SK-N-SH treated with all-trans-retinoic acid at 6 μM for 48 hours (cell line): ENCODE measurements at regions not wholly inside any gene's neighbourhood (a gene's known extent, or its start where the extent isn't known, plus 50 kb on each side); places are given as distances from the start of the nearest gene placed in this dataset.

Source experiments
- ARNTL ChIP-seq: fragments of 450-650 bp; formaldehyde crosslinking; IDR thresholded peaks from 2 replicates; pipeline ENCODE4 v1.5.0; 2020; ENCODE audit warnings: low read depth, mild to moderate bottlenecking, moderate library complexity, borderline replicate concordance
- CSDC2 ChIP-seq: fragments of 250-450 bp; sonication (Bioruptor Pico); IDR thresholded peaks from 2 replicates; pipeline ENCODE4 v1.5.0; 2020; ENCODE audit warnings: mild to moderate bottlenecking, moderate library complexity
- GLIS3 ChIP-seq: fragments of 250-450 bp; sonication (Bioruptor Pico); IDR thresholded peaks from 2 replicates; pipeline ENCODE4 v1.5.0; 2020; ENCODE audit warnings: mild to moderate bottlenecking, moderate library complexity
- OSR1 ChIP-seq: fragments of 250-450 bp; sonication (Bioruptor Pico); IDR thresholded peaks from 2 replicates; pipeline ENCODE4 v1.8.0; 2022; ENCODE audit warnings: moderate library complexity, mild to moderate bottlenecking, inconsistent platforms
- RARB ChIP-seq: fragments of 250-450 bp; sonication (Bioruptor Pico); IDR thresholded peaks from 2 replicates; pipeline ENCODE4 v1.8.0; 2021; ENCODE audit warnings: mild to moderate bottlenecking, moderate library complexity
- TCF4 ChIP-seq: fragments of 250-450 bp; sonication (Bioruptor Pico); IDR thresholded peaks from 2 replicates; pipeline ENCODE4 v1.8.0; 2021; ENCODE audit warnings: mild to moderate bottlenecking, moderate library complexity, borderline replicate concordance
- TOX ChIP-seq: fragments of 250-450 bp; sonication (Bioruptor Pico); IDR thresholded peaks from 2 replicates; pipeline ENCODE4 v1.8.0; 2021; ENCODE audit warnings: mild to moderate bottlenecking, moderate library complexity, borderline replicate concordance
- ZFP3 ChIP-seq: fragments of 250-450 bp; sonication (Bioruptor Pico); IDR thresholded peaks from 2 replicates; pipeline ENCODE4 v1.5.0; 2020; ENCODE audit warnings: mild to moderate bottlenecking, moderate library complexity
- ZFP30 ChIP-seq: fragments of 450-650 bp; formaldehyde crosslinking; IDR thresholded peaks from 2 replicates; pipeline ENCODE4 v1.5.0; 2022; ENCODE audit warnings: mild to moderate bottlenecking, moderate library complexity
- ZNF565 ChIP-seq: fragments of 450-650 bp; formaldehyde crosslinking; conservative IDR thresholded peaks from 2 replicates; pipeline ENCODE4 v1.5.0; 2020; ENCODE audit warnings: low read depth, mild to moderate bottlenecking, moderate library complexity
- ZNF8 ChIP-seq: fragments of 450-650 bp; formaldehyde crosslinking; IDR thresholded peaks from 2 replicates; pipeline ENCODE4 v1.5.0; 2020; ENCODE audit warnings: mild to moderate bottlenecking, moderate library complexity
- TF ChIP-seq, protein P1 (sequence below): fragments of 250-450 bp; sonication (Bioruptor Pico); IDR thresholded peaks from 2 replicates; pipeline ENCODE4 v1.8.0; 2020; ENCODE audit warnings: mild to moderate bottlenecking, moderate library complexity, borderline replicate concordance
- TF ChIP-seq, protein P2 (sequence below): fragments of 250-450 bp; sonication (Bioruptor Pico); IDR thresholded peaks from 2 replicates; pipeline ENCODE4 v1.8.0; 2021; ENCODE audit warnings: low read depth, mild to moderate bottlenecking, moderate library complexity, borderline replicate concordance

DNA sequence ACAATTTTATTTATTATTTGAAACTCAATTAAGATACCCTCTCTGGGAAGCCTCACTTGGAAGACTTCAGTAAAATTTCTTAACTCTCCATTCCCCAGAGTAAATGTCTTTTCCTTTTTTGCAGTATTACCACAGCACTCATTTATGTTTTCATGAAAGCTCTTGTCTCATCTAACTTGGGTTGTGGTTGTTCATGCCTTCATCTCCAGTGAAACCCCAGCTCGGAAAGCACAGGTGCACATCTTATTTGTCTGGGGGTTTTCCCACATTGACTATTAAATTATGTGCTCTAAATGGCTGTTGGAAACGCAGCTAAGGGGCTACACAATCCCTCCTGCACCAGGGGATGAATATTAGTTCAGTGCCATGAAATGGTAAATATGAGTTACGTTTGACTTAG lies 954.2 kb upstream of the RAG2 start:
- TF ChIP-seq ZNF565 (CRISPR knock-in tag) (no peak), ZFP30 (CRISPR knock-in tag) (no peak), CSDC2 (CRISPR knock-in tag) (no peak), RARB (CRISPR knock-in tag) (no peak), ARNTL (CRISPR knock-in tag) (no peak), OSR1 (no peak), GLIS3 (CRISPR knock-in tag) (no peak), TCF4 (CRISPR knock-in tag) (no peak), ZFP3 (CRISPR knock-in tag) (no peak), ZNF8 (CRISPR knock-in tag) (no peak), TOX (CRISPR knock-in tag) (no peak)
- TF ChIP-seq, protein P1, sequence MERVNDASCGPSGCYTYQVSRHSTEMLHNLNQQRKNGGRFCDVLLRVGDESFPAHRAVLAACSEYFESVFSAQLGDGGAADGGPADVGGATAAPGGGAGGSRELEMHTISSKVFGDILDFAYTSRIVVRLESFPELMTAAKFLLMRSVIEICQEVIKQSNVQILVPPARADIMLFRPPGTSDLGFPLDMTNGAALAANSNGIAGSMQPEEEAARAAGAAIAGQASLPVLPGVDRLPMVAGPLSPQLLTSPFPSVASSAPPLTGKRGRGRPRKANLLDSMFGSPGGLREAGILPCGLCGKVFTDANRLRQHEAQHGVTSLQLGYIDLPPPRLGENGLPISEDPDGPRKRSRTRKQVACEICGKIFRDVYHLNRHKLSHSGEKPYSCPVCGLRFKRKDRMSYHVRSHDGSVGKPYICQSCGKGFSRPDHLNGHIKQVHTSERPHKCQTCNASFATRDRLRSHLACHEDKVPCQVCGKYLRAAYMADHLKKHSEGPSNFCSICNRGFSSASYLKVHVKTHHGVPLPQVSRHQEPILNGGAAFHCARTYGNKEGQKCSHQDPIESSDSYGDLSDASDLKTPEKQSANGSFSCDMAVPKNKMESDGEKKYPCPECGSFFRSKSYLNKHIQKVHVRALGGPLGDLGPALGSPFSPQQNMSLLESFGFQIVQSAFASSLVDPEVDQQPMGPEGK (CRISPR knock-in tag): no peak
- TF ChIP-seq, protein P2, sequence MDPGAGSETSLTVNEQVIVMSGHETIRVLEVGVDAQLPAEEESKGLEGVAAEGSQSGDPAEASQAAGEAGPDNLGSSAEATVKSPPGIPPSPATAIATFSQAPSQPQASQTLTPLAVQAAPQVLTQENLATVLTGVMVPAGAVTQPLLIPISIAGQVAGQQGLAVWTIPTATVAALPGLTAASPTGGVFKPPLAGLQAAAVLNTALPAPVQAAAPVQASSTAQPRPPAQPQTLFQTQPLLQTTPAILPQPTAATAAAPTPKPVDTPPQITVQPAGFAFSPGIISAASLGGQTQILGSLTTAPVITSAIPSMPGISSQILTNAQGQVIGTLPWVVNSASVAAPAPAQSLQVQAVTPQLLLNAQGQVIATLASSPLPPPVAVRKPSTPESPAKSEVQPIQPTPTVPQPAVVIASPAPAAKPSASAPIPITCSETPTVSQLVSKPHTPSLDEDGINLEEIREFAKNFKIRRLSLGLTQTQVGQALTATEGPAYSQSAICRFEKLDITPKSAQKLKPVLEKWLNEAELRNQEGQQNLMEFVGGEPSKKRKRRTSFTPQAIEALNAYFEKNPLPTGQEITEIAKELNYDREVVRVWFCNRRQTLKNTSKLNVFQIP: no peak
